ENCODE measurements at regions not wholly inside any gene's neighbourhood (a gene's known extent, or its start where the extent isn't known, plus 50 kb on each side); places are given as distances from the start of the nearest gene placed in this dataset.

DNA sequence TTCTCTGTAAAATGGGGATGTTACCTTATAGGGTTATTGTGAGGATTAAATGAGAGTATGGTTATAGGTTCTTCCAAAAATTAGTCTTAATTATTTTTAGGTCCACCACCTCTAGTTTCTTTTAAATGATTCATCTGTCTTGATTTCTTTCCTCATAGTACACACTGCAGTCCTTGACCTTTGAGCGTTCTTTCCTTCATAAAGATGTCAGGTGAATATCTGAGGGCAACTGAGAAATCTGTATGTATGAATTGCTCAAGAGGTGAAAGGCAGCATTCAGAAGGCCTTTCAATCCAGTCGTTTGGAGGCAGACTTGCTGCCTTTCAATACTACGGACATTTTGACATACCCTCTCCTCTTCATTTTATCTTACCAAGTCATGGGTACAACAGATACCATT lies 380.7 kb downstream of the INSC start:
- peaks cover 7% of the 10 kb centered on the region for H3K4me1 ChIP-seq (ENCODE audit: insufficient read depth, low read length, poor library complexity, severe bottlenecking)
- H3K9ac ChIP-seq (ENCODE audit: low read depth, low read length, poor library complexity, severe bottlenecking), result no peak overlapping the region
- no peaks in the 10 kb centered on the region for H3K79me2 ChIP-seq (ENCODE audit: insufficient read depth, low read length)
- TF ChIP-seq CTCF (conservative IDR thresholded peaks at IDR 0.05; ENCODE audit: low read length), result no peak
- no peak for TF ChIP-seq EZH2phosphoT487 (IDR thresholded peaks at IDR 0.05; ENCODE audit: borderline replicate concordance)
- no peaks in the 10 kb centered on the region for H3F3A ChIP-seq (ENCODE audit: low read depth)
- H3K36me3 ChIP-seq (ENCODE audit: insufficient read depth, low read length), result no peaks in the 10 kb centered on the region
- no peaks in the 10 kb centered on the region for H3K27me3 ChIP-seq (ENCODE audit: insufficient read depth, low read length, poor library complexity, severe bottlenecking)
- no peaks in the 10 kb centered on the region for H4K20me1 ChIP-seq (ENCODE audit: insufficient read depth, low read length, poor library complexity, severe bottlenecking)
- no peak overlapping the region for H3K4me3 ChIP-seq (ENCODE audit: low read length, poor library complexity, severe bottlenecking)
- no peaks in the 10 kb centered on the region for H3K9me2 ChIP-seq (replicated peaks; ENCODE audit: low read depth, low read length)
- no peaks in the 10 kb centered on the region for H3K9me3 ChIP-seq (ENCODE audit: insufficient read depth, low read depth, low read length)
- H3K4me2 ChIP-seq (ENCODE audit: low read depth, low read length, poor library complexity, severe bottlenecking), result no peak overlapping the region
- H2AFZ ChIP-seq (ENCODE audit: low read length), result no peak overlapping the region

DNA sequence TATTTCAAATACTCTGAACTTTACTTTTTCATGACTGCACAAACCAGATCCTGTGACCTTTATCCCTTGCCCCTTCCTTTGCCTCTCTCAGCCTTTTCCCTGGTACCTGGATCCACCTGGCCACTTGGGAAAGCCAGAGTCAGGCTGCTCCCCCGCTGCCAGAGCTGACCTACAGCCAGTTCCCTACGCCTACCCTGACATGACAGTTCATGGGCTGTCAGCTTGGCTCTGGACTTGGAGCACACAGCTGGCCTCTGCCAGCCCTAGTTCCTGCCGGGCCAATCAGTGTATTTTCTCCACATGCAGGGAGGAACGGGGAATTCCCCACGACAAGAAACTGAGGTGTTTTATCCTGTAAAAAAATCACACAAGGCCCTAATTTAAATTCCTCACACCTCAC lies 382.6 kb downstream of the INSC start:
- no peaks in the 10 kb centered on the region for H3K9me3 ChIP-seq (ENCODE audit: insufficient read depth, low read depth, low read length)
- H3F3A ChIP-seq (ENCODE audit: low read depth), result no peaks in the 10 kb centered on the region
- no peaks in the 10 kb centered on the region for H3K36me3 ChIP-seq (ENCODE audit: insufficient read depth, low read length)
- no peaks in the 10 kb centered on the region for H4K20me1 ChIP-seq (ENCODE audit: insufficient read depth, low read length, poor library complexity, severe bottlenecking)
- no peak overlapping the region for H3K9ac ChIP-seq (ENCODE audit: low read depth, low read length, poor library complexity, severe bottlenecking)
- no peaks in the 10 kb centered on the region for H3K79me2 ChIP-seq (ENCODE audit: insufficient read depth, low read length)
- TF ChIP-seq CTCF (conservative IDR thresholded peaks at IDR 0.05; ENCODE audit: low read length), result no peak
- TF ChIP-seq EZH2phosphoT487 (IDR thresholded peaks at IDR 0.05; ENCODE audit: borderline replicate concordance), result no peak
- H3K4me3 ChIP-seq (ENCODE audit: low read length, poor library complexity, severe bottlenecking), result no peak overlapping the region
- no peak overlapping the region for H2AFZ ChIP-seq (ENCODE audit: low read length)
- no peaks in the 10 kb centered on the region for H3K27me3 ChIP-seq (ENCODE audit: insufficient read depth, low read length, poor library complexity, severe bottlenecking)
- no peaks in the 10 kb centered on the region for H3K9me2 ChIP-seq (replicated peaks; ENCODE audit: low read depth, low read length)
- H3K4me2 ChIP-seq (ENCODE audit: low read depth, low read length, poor library complexity, severe bottlenecking), result no peak overlapping the region
- peaks cover 7% of the 10 kb centered on the region for H3K4me1 ChIP-seq (ENCODE audit: insufficient read depth, low read length, poor library complexity, severe bottlenecking)

DNA sequence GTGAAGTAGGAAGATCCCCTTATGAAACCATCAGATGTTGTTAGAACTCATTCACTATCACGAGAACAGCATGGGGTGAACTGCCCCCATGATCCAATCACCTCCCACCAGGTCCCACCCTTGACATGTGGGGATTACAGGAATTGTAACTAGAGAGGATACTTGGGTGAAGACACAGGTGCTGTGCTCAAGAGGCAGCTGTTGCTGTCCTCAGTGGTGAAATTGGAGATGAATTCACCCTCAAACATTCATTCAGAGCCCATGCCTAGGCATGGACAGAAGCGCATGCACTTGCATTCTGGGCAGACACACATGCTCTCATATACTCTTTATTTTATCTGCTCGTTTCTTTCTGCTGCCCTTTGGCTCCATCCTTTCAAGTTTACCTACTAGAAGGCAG lies 385.0 kb downstream of the INSC start:
- Histone ChIP-seq H3K79me2 (ENCODE audit: insufficient read depth, low read length) (no peaks in the 10 kb centered on the region), H3K9me2 (replicated peaks; ENCODE audit: low read depth, low read length) (no peaks in the 10 kb centered on the region), H3K4me2 (ENCODE audit: low read depth, low read length, poor library complexity, severe bottlenecking) (no peak overlapping the region), H3K27me3 (ENCODE audit: insufficient read depth, low read length, poor library complexity, severe bottlenecking) (no peaks in the 10 kb centered on the region), H3K9ac (ENCODE audit: low read depth, low read length, poor library complexity, severe bottlenecking) (no peak overlapping the region), H3K9me3 (ENCODE audit: insufficient read depth, low read depth, low read length) (no peaks in the 10 kb centered on the region), H2AFZ (ENCODE audit: low read length) (no peak overlapping the region), H3F3A (ENCODE audit: low read depth) (no peaks in the 10 kb centered on the region), H4K20me1 (ENCODE audit: insufficient read depth, low read length, poor library complexity, severe bottlenecking) (no peaks in the 10 kb centered on the region), H3K36me3 (ENCODE audit: insufficient read depth, low read length) (no peaks in the 10 kb centered on the region), H3K4me1 (ENCODE audit: insufficient read depth, low read length, poor library complexity, severe bottlenecking) (no peaks in the 10 kb centered on the region), H3K4me3 (ENCODE audit: low read length, poor library complexity, severe bottlenecking) (no peak overlapping the region)
- no peak for TF ChIP-seq CTCF (conservative IDR thresholded peaks at IDR 0.05; ENCODE audit: low read length)
- no peak for TF ChIP-seq EZH2phosphoT487 (IDR thresholded peaks at IDR 0.05; ENCODE audit: borderline replicate concordance)
